IMR-90 (cell line): ENCODE measurements at regions not wholly inside any gene's neighbourhood (a gene's known extent, or its start where the extent isn't known, plus 50 kb on each side); places are given as distances from the start of the nearest gene placed in this dataset.

Experiments
- ATAC-seq: fragments of 200-7000 bp; cut with Tn5 transposase; 2 replicates; pipeline ENCODE4 v1.9.1; 2020; ENCODE audit warnings: low read depth, mild to moderate bottlenecking, moderate library complexity
- BruUV-seq: library from RNA; stranded (reverse); fragments of 400-500 nt; replicated peaks from 2 replicates; lab custom pipeline; 2021; lab: Mats Ljungman, UMichigan
- CTCF ChIA-PET: fragments of 300-600 bp; formaldehyde crosslinking; extraction: SDS; loops from one replicate; lab custom pipeline; 2021; ENCODE audit warnings: antibody characterized with exemption; lab: Yijun Ruan, JAX
- POLR2A ChIA-PET: fragments of 300-600 bp; sonication (Branson Sonifier 250); formaldehyde crosslinking; loops from one replicate; lab custom pipeline; 2022; ENCODE audit warnings: antibody characterized with exemption; ENCODE audit not compliant: unreplicated experiment; lab: Charles Lee
- DNase-seq: peaks from one replicate; pipeline ENCODE4 v3.0.0; 2013
- H2AFZ ChIP-seq: replicated peaks from 2 replicates; pipeline ENCODE3; 2013; ENCODE audit warnings: low read length, mild to moderate bottlenecking; ENCODE audit not compliant: poor library complexity
- H2AK5ac ChIP-seq: 2 replicates; pipeline ENCODE4 v1.6.1; 2013; ENCODE audit warnings: low read depth, low read length, inconsistent platforms
- H2AK9ac ChIP-seq: replicated peaks from 2 replicates; pipeline ENCODE3; 2013; ENCODE audit warnings: mild to moderate bottlenecking, low read depth, low read length, moderate library complexity; ENCODE audit not compliant: poor library complexity
- H2BK120ac ChIP-seq: 2 replicates; pipeline ENCODE4 v1.6.1; 2013; ENCODE audit warnings: low read depth, low read length, inconsistent platforms
- H2BK15ac ChIP-seq: 3 replicates; pipeline ENCODE4 v1.6.1; 2013; ENCODE audit warnings: low read depth, low read length, inconsistent platforms
- H2BK20ac ChIP-seq: 2 replicates; pipeline ENCODE4 v1.6.1; 2013; ENCODE audit warnings: low read depth, mild to moderate bottlenecking, inconsistent platforms, low read length, moderate library complexity
- H2BK5ac ChIP-seq: 2 replicates; pipeline ENCODE4 v1.6.1; 2013; ENCODE audit warnings: mild to moderate bottlenecking, low read depth, low read length, inconsistent platforms; ENCODE audit not compliant: poor library complexity, severe bottlenecking
- H3K14ac ChIP-seq: replicated peaks from 2 replicates; pipeline ENCODE4 v1.6.1; 2013; ENCODE audit warnings: low read depth, low read length, inconsistent platforms
- H3K18ac ChIP-seq: 2 replicates; pipeline ENCODE4 v1.6.1; 2013; ENCODE audit warnings: low read depth, low read length, control low read depth
- H3K23ac ChIP-seq: 2 replicates; pipeline ENCODE4 v1.6.1; 2013; ENCODE audit warnings: low read depth, low read length, inconsistent platforms
- H3K27ac ChIP-seq: 2 replicates; pipeline ENCODE4 v1.5.1; 2013; ENCODE audit warnings: mild to moderate bottlenecking, control low read depth, low read length; ENCODE audit not compliant: insufficient read depth
- H3K27me3 ChIP-seq: 2 replicates; pipeline ENCODE4 v1.6.1; 2013; ENCODE audit warnings: low read length; ENCODE audit not compliant: control insufficient read depth, insufficient read depth
- H3K36me3 ChIP-seq: 2 replicates; pipeline ENCODE4 v1.6.1; 2013; ENCODE audit warnings: low read length, mixed read lengths; ENCODE audit not compliant: control insufficient read depth, insufficient read depth
- H3K4ac ChIP-seq: 2 replicates; pipeline ENCODE4 v1.6.1; 2013; ENCODE audit warnings: low read depth, low read length, inconsistent platforms
- H3K4me1 ChIP-seq: 2 replicates; pipeline ENCODE4 v1.6.1; 2013; ENCODE audit warnings: low read length, mixed read lengths; ENCODE audit not compliant: control insufficient read depth, insufficient read depth
- H3K4me2 ChIP-seq: 2 replicates; pipeline ENCODE4 v1.6.1; 2013; ENCODE audit warnings: low read depth, mild to moderate bottlenecking, control low read depth, low read length, moderate library complexity
- H3K4me3 ChIP-seq: 2 replicates; pipeline ENCODE4 v1.5.1; 2013; ENCODE audit warnings: low read depth, mild to moderate bottlenecking, control low read depth, low read length, moderate library complexity; ENCODE audit not compliant: insufficient read depth
- H3K56ac ChIP-seq: 2 replicates; pipeline ENCODE4 v1.6.1; 2013; ENCODE audit warnings: low read length, inconsistent platforms; ENCODE audit not compliant: insufficient read depth; ENCODE audit errors: extremely low read depth
- H3K79me1 ChIP-seq, 2 experiments: 2 replicates each; pipeline ENCODE4 v1.6.1; 2013; ENCODE audit warnings: low read length in 2 of 2, inconsistent platforms in 1 of 2, low read depth in 1 of 2
- H3K9ac ChIP-seq: 2 replicates; pipeline ENCODE4 v1.6.1; 2013; ENCODE audit warnings: low read depth, low read length, control low read depth
- H3K9me1 ChIP-seq: 2 replicates; pipeline ENCODE4 v1.6.1; 2013; ENCODE audit warnings: low read length, inconsistent platforms; ENCODE audit not compliant: insufficient read depth
- H3K9me3 ChIP-seq: 2 replicates; pipeline ENCODE4 v1.6.1; 2013; ENCODE audit warnings: low read length; ENCODE audit not compliant: control insufficient read depth, insufficient read depth
- H4K20me1 ChIP-seq: 2 replicates; pipeline ENCODE4 v1.6.1; 2013; ENCODE audit warnings: low read length, inconsistent platforms; ENCODE audit not compliant: insufficient read depth
- H4K5ac ChIP-seq: 2 replicates; pipeline ENCODE4 v1.6.1; 2013; ENCODE audit warnings: mild to moderate bottlenecking, low read depth, low read length, control low read depth
- H4K8ac ChIP-seq, 2 experiments: 2 replicates each; pipeline ENCODE4 v1.6.1; 2013; ENCODE audit warnings: low read depth in 2 of 2, low read length in 2 of 2, control low read depth in 1 of 2, inconsistent platforms in 1 of 2
- H4K91ac ChIP-seq: 2 replicates; pipeline ENCODE4 v1.6.1; 2013; ENCODE audit warnings: low read depth, low read length, inconsistent platforms; ENCODE audit not compliant: insufficient read depth
- RCOR1 ChIP-seq: IDR thresholded peaks from 2 replicates; pipeline ENCODE4 v1.6.1; 2012; ENCODE audit warnings: mild to moderate bottlenecking, low read length, improper control_type of control experiment; ENCODE audit not compliant: insufficient replicate concordance
- WGBS, 2 experiments: methylation state at CpG; one replicate each; pipeline versions ENCODE4 v1.1.5 to v1.1.7; 2013; ENCODE audit warnings: missing lambda C conversion rate in 2 of 2; ENCODE audit not compliant: insufficient read length in 1 of 2; ENCODE audit errors: extremely low coverage in 2 of 2; 5-methylcytosine and 5-hydroxymethylcytosine counted together
- dilution Hi-C: fragments of 300-500 bp; cut with HindIII; formaldehyde crosslinking; loops from one replicate; pipeline ENCODE4 v1.14.3; 2018; ENCODE audit warnings: low sequenced_read_pairs; ENCODE audit not compliant: unreplicated experiment
- in situ Hi-C: fragments of 300-500 bp; cut with MboI; formaldehyde crosslinking; loops from 3 replicates; pipeline ENCODE4 v1.14.3; 2019; ENCODE audit warnings: low sequenced_read_pairs, inconsistent platforms, mixed read lengths
- intact Hi-C: fragments of 100-400 bp; cut with micrococcal nuclease; formaldehyde crosslinking; loops from 2 replicates; pipeline ENCODE4 v1.10.0; 2022

GRCh38 chr2:123851281-123851680, 173.8 kb upstream of the CNTNAP5 start:
- H2AK5ac ChIP-seq, result no peak overlapping the region
- no TSS peak for BruUV-seq
- no peak overlapping the region for H2BK5ac ChIP-seq
- H2BK120ac ChIP-seq, result no peak overlapping the region
- no CpG with 5 or more reads among the region's 1 CpG for WGBS, 2 experiments
- H3K23ac ChIP-seq, result no peak overlapping the region
- in situ Hi-C loops (no loop called here), intact Hi-C loops (no loop called here), dilution Hi-C loops (no loop called here)
- no peak overlapping the region for H3K9ac ChIP-seq
- DNase-seq, result no peak
- H2AK9ac ChIP-seq, result no peak overlapping the region
- no peaks in the 10 kb centered on the region for H3K27me3 ChIP-seq
- H3K9me1 ChIP-seq, result no peaks in the 10 kb centered on the region
- no peak overlapping the region for H4K8ac ChIP-seq
- H3K14ac ChIP-seq, result no peak overlapping the region
- ATAC-seq, result no peak
- H3K27ac ChIP-seq, result no peak overlapping the region
- CTCF ChIA-PET, result no interaction called here
- H2AFZ ChIP-seq, result no peak overlapping the region
- no peak overlapping the region for H3K4me2 ChIP-seq
- no peak overlapping the region for H2BK15ac ChIP-seq
- no peak overlapping the region for H4K91ac ChIP-seq
- no peak overlapping the region for H3K4ac ChIP-seq
- H3K56ac ChIP-seq, result no peak overlapping the region
- POLR2A ChIA-PET, result no interaction called here
- no peaks in the 10 kb centered on the region for H3K4me1 ChIP-seq
- no peak overlapping the region for H2BK20ac ChIP-seq
- no peak overlapping the region for H3K18ac ChIP-seq
- no peaks in the 10 kb centered on the region for H4K20me1 ChIP-seq
- no peaks in the 10 kb centered on the region for H3K36me3 ChIP-seq
- no peak overlapping the region for H3K4me3 ChIP-seq
- H3K9me3 ChIP-seq, result peaks cover 11% of the 10 kb centered on the region
- no peaks in the 10 kb centered on the region for H3K79me1 ChIP-seq
- no peak for TF ChIP-seq RCOR1
- no peak overlapping the region for H4K5ac ChIP-seq
